ENCODE measurements at regions not wholly inside any gene's neighbourhood (a gene's known extent, or its start where the extent isn't known, plus 50 kb on each side); places are given as distances from the start of the nearest gene placed in this dataset.

DNA sequence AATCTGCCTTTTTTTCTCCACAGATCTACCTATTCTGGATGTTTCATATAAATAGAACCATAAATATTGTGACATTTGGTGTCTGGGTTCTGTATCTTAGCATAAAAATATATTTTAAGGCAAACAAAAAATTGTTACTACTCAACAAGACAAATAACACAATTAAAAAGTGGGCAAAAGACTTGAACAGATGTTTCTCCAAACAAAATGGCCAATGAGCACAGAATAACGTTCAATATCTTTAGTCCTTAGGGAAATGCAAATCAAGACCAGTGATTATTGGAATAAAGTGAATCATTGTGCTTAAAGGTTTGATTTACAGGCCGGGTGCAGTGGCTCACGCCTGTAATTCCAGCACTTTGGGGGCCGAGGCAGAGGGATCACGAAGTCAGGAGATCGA lies 1331.3 kb downstream of the AACS start:
- DNase-seq (ENCODE audit: low spot score) (no peak), ATAC-seq (no peak)
- Mint-ChIP-seq H3K27ac (no peak overlapping the region), H3K4me1 (no peaks in the 10 kb centered on the region), H3K36me3 (ENCODE audit: low read depth) (peaks cover 41% of the 10 kb centered on the region), H3K9me3 (peaks cover 94% of the 10 kb centered on the region), H3K27me3 (ENCODE audit: insufficient read depth, low read depth, poor library complexity) (peaks cover 4% of the 10 kb centered on the region), H3K4me3 (no peak overlapping the region)
- no peak overlapping the region for H3K27ac ChIP-seq (ENCODE audit: low read depth)
- no peaks in the 10 kb centered on the region for H3K4me1 ChIP-seq (ENCODE audit: insufficient read depth)
- no peaks in the 10 kb centered on the region for H3K79me2 ChIP-seq (replicated peaks; ENCODE audit: insufficient read depth)
- H3K9me2 ChIP-seq (ENCODE audit: insufficient read depth) = no peaks in the 10 kb centered on the region
- no peak for TF ChIP-seq ZNF114 (CRISPR knock-in tag; IDR thresholded peaks at IDR 0.05)
- TF ChIP-seq, protein P1, sequence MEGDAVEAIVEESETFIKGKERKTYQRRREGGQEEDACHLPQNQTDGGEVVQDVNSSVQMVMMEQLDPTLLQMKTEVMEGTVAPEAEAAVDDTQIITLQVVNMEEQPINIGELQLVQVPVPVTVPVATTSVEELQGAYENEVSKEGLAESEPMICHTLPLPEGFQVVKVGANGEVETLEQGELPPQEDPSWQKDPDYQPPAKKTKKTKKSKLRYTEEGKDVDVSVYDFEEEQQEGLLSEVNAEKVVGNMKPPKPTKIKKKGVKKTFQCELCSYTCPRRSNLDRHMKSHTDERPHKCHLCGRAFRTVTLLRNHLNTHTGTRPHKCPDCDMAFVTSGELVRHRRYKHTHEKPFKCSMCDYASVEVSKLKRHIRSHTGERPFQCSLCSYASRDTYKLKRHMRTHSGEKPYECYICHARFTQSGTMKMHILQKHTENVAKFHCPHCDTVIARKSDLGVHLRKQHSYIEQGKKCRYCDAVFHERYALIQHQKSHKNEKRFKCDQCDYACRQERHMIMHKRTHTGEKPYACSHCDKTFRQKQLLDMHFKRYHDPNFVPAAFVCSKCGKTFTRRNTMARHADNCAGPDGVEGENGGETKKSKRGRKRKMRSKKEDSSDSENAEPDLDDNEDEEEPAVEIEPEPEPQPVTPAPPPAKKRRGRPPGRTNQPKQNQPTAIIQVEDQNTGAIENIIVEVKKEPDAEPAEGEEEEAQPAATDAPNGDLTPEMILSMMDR (conservative IDR thresholded peaks at IDR 0.05; ENCODE audit: low read depth in 2 of 2) = no peak
- TF ChIP-seq ZNF331 (CRISPR knock-in tag; IDR thresholded peaks at IDR 0.05; ENCODE audit: low read depth) = no peak
- TF ChIP-seq EZH2 (IDR thresholded peaks at IDR 0.05; ENCODE audit: low read depth, unreplicated experiment) = no peak
- no peak for TF ChIP-seq NANOG (IDR thresholded peaks at IDR 0.05; ENCODE audit: borderline replicate concordance)
- TF ChIP-seq, protein P2, sequence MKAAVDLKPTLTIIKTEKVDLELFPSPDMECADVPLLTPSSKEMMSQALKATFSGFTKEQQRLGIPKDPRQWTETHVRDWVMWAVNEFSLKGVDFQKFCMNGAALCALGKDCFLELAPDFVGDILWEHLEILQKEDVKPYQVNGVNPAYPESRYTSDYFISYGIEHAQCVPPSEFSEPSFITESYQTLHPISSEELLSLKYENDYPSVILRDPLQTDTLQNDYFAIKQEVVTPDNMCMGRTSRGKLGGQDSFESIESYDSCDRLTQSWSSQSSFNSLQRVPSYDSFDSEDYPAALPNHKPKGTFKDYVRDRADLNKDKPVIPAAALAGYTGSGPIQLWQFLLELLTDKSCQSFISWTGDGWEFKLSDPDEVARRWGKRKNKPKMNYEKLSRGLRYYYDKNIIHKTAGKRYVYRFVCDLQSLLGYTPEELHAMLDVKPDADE (IDR thresholded peaks at IDR 0.05) = no peak
- TF ChIP-seq CREB1 (CRISPR knock-in tag; IDR thresholded peaks at IDR 0.05; ENCODE audit: low read depth) = no peak
- no peak for TF ChIP-seq EZH2phosphoT487 (IDR thresholded peaks at IDR 0.05; ENCODE audit: unreplicated experiment)
- TF ChIP-seq STAT1 (IDR thresholded peaks at IDR 0.05; ENCODE audit: unreplicated experiment) = no peak
- TF ChIP-seq, protein P3, sequence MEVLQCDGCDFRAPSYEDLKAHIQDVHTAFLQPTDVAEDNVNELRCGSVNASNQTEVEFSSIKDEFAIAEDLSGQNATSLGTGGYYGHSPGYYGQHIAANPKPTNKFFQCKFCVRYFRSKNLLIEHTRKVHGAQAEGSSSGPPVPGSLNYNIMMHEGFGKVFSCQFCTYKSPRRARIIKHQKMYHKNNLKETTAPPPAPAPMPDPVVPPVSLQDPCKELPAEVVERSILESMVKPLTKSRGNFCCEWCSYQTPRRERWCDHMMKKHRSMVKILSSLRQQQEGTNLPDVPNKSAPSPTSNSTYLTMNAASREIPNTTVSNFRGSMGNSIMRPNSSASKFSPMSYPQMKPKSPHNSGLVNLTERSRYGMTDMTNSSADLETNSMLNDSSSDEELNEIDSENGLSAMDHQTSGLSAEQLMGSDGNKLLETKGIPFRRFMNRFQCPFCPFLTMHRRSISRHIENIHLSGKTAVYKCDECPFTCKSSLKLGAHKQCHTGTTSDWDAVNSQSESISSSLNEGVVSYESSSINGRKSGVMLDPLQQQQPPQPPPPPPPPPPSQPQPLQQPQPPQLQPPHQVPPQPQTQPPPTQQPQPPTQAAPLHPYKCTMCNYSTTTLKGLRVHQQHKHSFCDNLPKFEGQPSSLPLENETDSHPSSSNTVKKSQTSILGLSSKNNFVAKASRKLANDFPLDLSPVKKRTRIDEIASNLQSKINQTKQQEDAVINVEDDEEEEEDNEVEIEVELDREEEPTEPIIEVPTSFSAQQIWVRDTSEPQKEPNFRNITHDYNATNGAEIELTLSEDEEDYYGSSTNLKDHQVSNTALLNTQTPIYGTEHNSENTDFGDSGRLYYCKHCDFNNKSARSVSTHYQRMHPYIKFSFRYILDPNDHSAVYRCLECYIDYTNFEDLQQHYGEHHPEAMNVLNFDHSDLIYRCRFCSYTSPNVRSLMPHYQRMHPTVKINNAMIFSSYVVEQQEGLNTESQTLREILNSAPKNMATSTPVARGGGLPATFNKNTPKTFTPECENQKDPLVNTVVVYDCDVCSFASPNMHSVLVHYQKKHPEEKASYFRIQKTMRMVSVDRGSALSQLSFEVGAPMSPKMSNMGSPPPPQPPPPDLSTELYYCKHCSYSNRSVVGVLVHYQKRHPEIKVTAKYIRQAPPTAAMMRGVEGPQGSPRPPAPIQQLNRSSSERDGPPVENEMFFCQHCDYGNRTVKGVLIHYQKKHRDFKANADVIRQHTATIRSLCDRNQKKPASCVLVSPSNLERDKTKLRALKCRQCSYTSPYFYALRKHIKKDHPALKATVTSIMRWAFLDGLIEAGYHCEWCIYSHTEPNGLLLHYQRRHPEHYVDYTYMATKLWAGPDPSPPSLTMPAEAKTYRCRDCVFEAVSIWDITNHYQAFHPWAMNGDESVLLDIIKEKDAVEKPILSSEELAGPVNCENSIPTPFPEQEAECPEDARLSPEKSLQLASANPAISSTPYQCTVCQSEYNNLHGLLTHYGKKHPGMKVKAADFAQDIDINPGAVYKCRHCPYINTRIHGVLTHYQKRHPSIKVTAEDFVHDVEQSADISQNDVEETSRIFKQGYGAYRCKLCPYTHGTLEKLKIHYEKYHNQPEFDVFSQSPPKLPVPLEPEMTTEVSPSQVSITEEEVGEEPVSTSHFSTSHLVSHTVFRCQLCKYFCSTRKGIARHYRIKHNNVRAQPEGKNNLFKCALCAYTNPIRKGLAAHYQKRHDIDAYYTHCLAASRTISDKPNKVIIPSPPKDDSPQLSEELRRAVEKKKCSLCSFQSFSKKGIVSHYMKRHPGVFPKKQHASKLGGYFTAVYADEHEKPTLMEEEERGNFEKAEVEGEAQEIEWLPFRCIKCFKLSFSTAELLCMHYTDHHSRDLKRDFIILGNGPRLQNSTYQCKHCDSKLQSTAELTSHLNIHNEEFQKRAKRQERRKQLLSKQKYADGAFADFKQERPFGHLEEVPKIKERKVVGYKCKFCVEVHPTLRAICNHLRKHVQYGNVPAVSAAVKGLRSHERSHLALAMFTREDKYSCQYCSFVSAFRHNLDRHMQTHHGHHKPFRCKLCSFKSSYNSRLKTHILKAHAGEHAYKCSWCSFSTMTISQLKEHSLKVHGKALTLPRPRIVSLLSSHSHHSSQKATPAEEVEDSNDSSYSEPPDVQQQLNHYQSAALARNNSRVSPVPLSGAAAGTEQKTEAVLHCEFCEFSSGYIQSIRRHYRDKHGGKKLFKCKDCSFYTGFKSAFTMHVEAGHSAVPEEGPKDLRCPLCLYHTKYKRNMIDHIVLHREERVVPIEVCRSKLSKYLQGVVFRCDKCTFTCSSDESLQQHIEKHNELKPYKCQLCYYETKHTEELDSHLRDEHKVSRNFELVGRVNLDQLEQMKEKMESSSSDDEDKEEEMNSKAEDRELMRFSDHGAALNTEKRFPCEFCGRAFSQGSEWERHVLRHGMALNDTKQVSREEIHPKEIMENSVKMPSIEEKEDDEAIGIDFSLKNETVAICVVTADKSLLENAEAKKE (CRISPR knock-in tag; IDR thresholded peaks at IDR 0.05) = no peak
- TF ChIP-seq JUNB (IDR thresholded peaks at IDR 0.05; ENCODE audit: unreplicated experiment) = no peak
- TF ChIP-seq POLR2AphosphoS5 (IDR thresholded peaks at IDR 0.05; ENCODE audit: low read depth) = no peak
- TF ChIP-seq, protein P4, sequence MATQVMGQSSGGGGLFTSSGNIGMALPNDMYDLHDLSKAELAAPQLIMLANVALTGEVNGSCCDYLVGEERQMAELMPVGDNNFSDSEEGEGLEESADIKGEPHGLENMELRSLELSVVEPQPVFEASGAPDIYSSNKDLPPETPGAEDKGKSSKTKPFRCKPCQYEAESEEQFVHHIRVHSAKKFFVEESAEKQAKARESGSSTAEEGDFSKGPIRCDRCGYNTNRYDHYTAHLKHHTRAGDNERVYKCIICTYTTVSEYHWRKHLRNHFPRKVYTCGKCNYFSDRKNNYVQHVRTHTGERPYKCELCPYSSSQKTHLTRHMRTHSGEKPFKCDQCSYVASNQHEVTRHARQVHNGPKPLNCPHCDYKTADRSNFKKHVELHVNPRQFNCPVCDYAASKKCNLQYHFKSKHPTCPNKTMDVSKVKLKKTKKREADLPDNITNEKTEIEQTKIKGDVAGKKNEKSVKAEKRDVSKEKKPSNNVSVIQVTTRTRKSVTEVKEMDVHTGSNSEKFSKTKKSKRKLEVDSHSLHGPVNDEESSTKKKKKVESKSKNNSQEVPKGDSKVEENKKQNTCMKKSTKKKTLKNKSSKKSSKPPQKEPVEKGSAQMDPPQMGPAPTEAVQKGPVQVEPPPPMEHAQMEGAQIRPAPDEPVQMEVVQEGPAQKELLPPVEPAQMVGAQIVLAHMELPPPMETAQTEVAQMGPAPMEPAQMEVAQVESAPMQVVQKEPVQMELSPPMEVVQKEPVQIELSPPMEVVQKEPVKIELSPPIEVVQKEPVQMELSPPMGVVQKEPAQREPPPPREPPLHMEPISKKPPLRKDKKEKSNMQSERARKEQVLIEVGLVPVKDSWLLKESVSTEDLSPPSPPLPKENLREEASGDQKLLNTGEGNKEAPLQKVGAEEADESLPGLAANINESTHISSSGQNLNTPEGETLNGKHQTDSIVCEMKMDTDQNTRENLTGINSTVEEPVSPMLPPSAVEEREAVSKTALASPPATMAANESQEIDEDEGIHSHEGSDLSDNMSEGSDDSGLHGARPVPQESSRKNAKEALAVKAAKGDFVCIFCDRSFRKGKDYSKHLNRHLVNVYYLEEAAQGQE (IDR thresholded peaks at IDR 0.05; ENCODE audit: unreplicated experiment) = no peak
- no peak overlapping the region for H3K4me3 ChIP-seq
- no peaks in the 10 kb centered on the region; the same call in 1 of the 2 replicates for H3K36me3 ChIP-seq (ENCODE audit: insufficient read depth)
- no peak overlapping the region for H3K4me2 ChIP-seq
- H3K27me3 ChIP-seq (ENCODE audit: insufficient read depth) = no peaks in the 10 kb centered on the region
- H3F3A ChIP-seq (replicated peaks; ENCODE audit: low read depth) = no peaks in the 10 kb centered on the region
- no peaks in the 10 kb centered on the region for H4K20me1 ChIP-seq (replicated peaks; ENCODE audit: insufficient read depth)
- H2AFZ ChIP-seq = no peak overlapping the region
